ENCODE measurements at regions not wholly inside any gene's neighbourhood (a gene's known extent, or its start where the extent isn't known, plus 50 kb on each side); places are given as distances from the start of the nearest gene placed in this dataset.

- TF ChIP-seq EZH2 (IDR thresholded peaks at IDR 0.05), result no peak
- no peak for TF ChIP-seq POLR2AphosphoS5 (IDR thresholded peaks at IDR 0.05; ENCODE audit: borderline replicate concordance, low read depth, low read length)
- no peak for TF ChIP-seq FOXP2 (optimal IDR thresholded peaks at IDR 0.05; ENCODE audit: control extremely low read depth, extremely low read length, insufficient read depth)
Observed at GRCh38 chr13:83229574-83230305, 652.5 kb downstream of the SLITRK1 start.

Measured in SK-N-MC (cell line).